ENCODE measurements at regions not wholly inside any gene's neighbourhood (a gene's known extent, or its start where the extent isn't known, plus 50 kb on each side); places are given as distances from the start of the nearest gene placed in this dataset.
"Not testable (repeated sequence)": the region's sequence is repeated elsewhere in the genome, so short reads cannot be mapped to it uniquely, and the experiment has no call there.

- Histone ChIP-seq H3K36me3 (ENCODE audit: insufficient read depth, low read length) (no peaks in the 10 kb centered on the region), H3K9ac (ENCODE audit: low read depth, low read length) (no peak overlapping the region), H3K4me3 (ENCODE audit: low read length) (no peak overlapping the region), H3K4me1 (ENCODE audit: insufficient read depth, low read length) (no peaks in the 10 kb centered on the region), H3K9me3 (ENCODE audit: insufficient read depth, low read depth, low read length) (no peaks in the 10 kb centered on the region), H3K27me3 (ENCODE audit: insufficient read depth, low read length) (no peaks in the 10 kb centered on the region), H3K27ac (ENCODE audit: low read depth, low read length) (no peak overlapping the region)
- 89% methylated on average over 4 of the region's 4 CpGs for WGBS
Measured at GRCh38 chr2:144124882-144125281, 395.0 kb downstream of the ZEB2 start.

DNA sequence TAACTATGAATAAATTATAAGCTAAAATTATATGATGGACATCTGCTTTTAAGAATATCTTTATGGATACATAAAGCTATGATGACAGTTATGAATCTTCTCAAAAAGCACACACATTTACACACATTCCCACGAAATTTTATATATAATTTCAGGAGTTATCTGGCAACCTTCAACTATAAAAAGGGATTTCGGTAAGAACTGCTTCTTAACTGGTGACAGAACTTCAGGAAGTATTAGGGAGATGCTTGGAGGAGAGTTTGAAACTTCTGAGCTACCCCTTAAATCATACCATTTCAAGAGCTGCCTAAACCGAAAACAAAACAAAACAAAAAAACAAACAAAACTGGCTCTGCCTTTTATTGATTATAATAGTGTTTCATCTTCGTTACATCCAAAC is 399.4 kb downstream of the ZEB2 start:
- Histone ChIP-seq H3K27me3 (ENCODE audit: insufficient read depth, low read length) (no peaks in the 10 kb centered on the region), H3K9me3 (ENCODE audit: insufficient read depth, low read depth, low read length) (no peaks in the 10 kb centered on the region), H3K9ac (ENCODE audit: low read depth, low read length) (no peak overlapping the region), H3K4me1 (ENCODE audit: insufficient read depth, low read length) (no peaks in the 10 kb centered on the region), H3K4me3 (ENCODE audit: low read length) (no peak overlapping the region), H3K27ac (ENCODE audit: low read depth, low read length) (no peak overlapping the region), H3K36me3 (ENCODE audit: insufficient read depth, low read length) (no peaks in the 10 kb centered on the region)
- 95% methylated on average over 2 of the region's 4 CpGs for WGBS

DNA sequence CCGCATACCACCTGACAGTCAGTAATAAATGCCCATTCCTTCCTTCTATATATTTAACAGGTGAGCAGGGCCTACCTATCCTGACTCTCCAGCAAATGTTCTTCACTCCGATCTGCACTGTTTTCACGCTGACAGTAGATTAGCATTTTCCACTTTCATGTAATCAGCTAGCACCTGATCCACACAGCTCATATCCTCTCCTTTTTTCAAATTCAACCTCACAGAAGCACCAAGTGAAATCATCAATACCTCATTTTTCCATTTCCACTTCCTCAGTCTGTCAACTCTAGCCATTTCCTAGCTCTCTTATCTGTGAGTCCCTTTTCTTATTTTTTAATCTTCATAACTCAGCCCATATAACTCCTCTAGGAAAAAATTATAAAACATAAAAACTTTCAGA is 402.8 kb downstream of the ZEB2 start:
- 87% methylated on average over 3 of the region's 3 CpGs for WGBS

DNA sequence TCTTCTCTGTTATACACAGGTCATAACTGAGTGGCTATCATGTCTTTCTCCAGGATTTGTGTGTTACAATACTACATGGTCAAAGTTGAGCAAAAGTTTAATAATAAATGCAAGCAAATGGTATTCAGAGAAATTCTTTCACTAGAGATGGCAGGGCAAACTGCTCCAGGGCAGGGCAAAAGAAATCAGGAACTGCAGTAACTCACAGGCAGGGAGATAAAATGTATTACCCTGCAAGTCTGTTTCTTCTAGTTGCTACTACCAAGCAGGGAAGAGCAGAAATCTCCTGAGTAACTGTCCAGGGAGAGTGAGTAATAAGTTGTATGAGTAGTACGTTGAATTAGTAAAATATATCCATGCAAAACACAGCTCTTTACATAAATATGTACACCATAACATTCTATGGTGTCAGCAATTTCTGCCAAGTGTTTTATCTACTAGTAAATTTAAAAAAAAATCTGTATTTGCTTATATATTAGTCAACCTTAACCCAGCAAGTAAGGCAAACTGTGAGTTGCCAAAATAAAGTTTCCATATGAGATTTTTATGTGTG is 404.1 kb downstream of the ZEB2 start:
- no peak overlapping the region for H3K4me3 ChIP-seq (ENCODE audit: low read length)

More for the DNA sequence above, 402.8 kb downstream of the ZEB2 start:
- H3K27ac ChIP-seq (ENCODE audit: low read depth, low read length), result no peak overlapping the region
- no peak overlapping the region for H3K4me3 ChIP-seq (ENCODE audit: low read length)
- no peaks in the 10 kb centered on the region for H3K4me1 ChIP-seq (ENCODE audit: insufficient read depth, low read length)
- no peaks in the 10 kb centered on the region for H3K9me3 ChIP-seq (ENCODE audit: insufficient read depth, low read depth, low read length)
- H3K36me3 ChIP-seq (ENCODE audit: insufficient read depth, low read length), result no peaks in the 10 kb centered on the region
- no peak overlapping the region for H3K9ac ChIP-seq (ENCODE audit: low read depth, low read length)
- H3K27me3 ChIP-seq (ENCODE audit: insufficient read depth, low read length), result no peaks in the 10 kb centered on the region

DNA sequence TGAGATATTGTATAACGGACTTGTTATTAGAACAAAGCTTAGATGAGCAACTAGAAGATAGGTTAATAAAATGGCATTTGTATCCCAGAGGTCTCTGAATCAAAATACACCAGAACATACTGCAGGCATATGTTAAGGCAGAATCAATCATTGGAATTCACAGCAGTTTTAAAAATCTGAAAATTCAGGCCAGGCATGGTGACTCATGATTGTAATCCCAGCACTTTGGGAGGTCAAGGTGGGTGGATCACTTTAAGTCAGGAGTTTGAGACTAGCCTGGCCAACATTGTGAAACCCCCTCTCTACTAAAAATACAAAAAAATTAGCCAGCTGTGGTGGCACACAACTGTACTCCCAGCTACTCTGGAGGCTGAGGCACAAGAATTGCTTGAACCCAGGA is 405.2 kb downstream of the ZEB2 start:
- no peaks in the 10 kb centered on the region for H3K4me1 ChIP-seq (ENCODE audit: insufficient read depth, low read length)
- H3K27ac ChIP-seq (ENCODE audit: low read depth, low read length), result no peak overlapping the region
- no peak overlapping the region for H3K4me3 ChIP-seq (ENCODE audit: low read length)
- 100% methylated on average over 1 of the region's 1 CpG for WGBS
- no peaks in the 10 kb centered on the region for H3K9me3 ChIP-seq (ENCODE audit: insufficient read depth, low read depth, low read length)
- no peak overlapping the region for H3K9ac ChIP-seq (ENCODE audit: low read depth, low read length)
- H3K36me3 ChIP-seq (ENCODE audit: insufficient read depth, low read length), result no peaks in the 10 kb centered on the region
- H3K27me3 ChIP-seq (ENCODE audit: insufficient read depth, low read length), result no peaks in the 10 kb centered on the region

More for the DNA sequence above, 404.1 kb downstream of the ZEB2 start:
- WGBS, result no CpG with 5 or more reads among the region's 1 CpG
- H3K36me3 ChIP-seq (ENCODE audit: insufficient read depth, low read length), result no peaks in the 10 kb centered on the region
- no peaks in the 10 kb centered on the region for H3K9me3 ChIP-seq (ENCODE audit: insufficient read depth, low read depth, low read length)
- H3K9ac ChIP-seq (ENCODE audit: low read depth, low read length), result no peak overlapping the region
- no peaks in the 10 kb centered on the region for H3K4me1 ChIP-seq (ENCODE audit: insufficient read depth, low read length)
- no peaks in the 10 kb centered on the region for H3K27me3 ChIP-seq (ENCODE audit: insufficient read depth, low read length)
- no peak overlapping the region for H3K27ac ChIP-seq (ENCODE audit: low read depth, low read length)

DNA sequence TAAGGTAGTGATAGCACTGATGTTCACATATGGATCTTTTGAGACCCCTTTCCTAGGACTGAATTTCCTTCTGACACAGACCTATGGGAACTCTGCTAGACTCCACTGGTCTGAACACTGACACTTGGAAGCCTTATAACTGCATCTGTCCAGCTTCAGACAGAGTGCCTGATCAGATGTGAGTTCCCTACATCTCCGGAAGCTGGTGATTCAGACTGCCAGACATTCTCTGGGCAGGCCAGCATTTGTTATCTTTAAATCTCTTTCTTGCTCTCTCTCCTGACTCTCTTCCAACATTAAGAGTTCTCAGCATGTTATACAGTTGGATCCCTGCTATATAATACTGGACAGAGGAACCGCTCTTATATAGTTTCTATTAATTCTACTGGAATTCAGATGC is 408.5 kb downstream of the ZEB2 start:
- WGBS, result 93% methylated on average over 1 of the region's 2 CpGs

GRCh38 chr2:144106104-144106503 is 413.8 kb downstream of the ZEB2 start:
- H3K4me1 ChIP-seq (ENCODE audit: insufficient read depth, low read length); H3K9ac ChIP-seq (ENCODE audit: low read depth, low read length); H3K36me3 ChIP-seq (ENCODE audit: insufficient read depth, low read length); H3K4me3 ChIP-seq (ENCODE audit: low read length); H3K27me3 ChIP-seq (ENCODE audit: insufficient read depth, low read length); H3K27ac ChIP-seq (ENCODE audit: low read depth, low read length): not testable (repeated sequence)
- H3K9me3 ChIP-seq (ENCODE audit: insufficient read depth, low read depth, low read length), result peaks cover 13% of the 10 kb centered on the region
- WGBS, result 98% methylated on average over 3 of the region's 3 CpGs

More for the DNA sequence above, 408.5 kb downstream of the ZEB2 start:
- Histone ChIP-seq H3K4me3 (ENCODE audit: low read length) (no peak overlapping the region), H3K27me3 (ENCODE audit: insufficient read depth, low read length) (no peaks in the 10 kb centered on the region), H3K36me3 (ENCODE audit: insufficient read depth, low read length) (no peaks in the 10 kb centered on the region), H3K4me1 (ENCODE audit: insufficient read depth, low read length) (no peaks in the 10 kb centered on the region), H3K9me3 (ENCODE audit: insufficient read depth, low read depth, low read length) (no peaks in the 10 kb centered on the region), H3K9ac (ENCODE audit: low read depth, low read length) (no peak overlapping the region), H3K27ac (ENCODE audit: low read depth, low read length) (no peak overlapping the region)

DNA sequence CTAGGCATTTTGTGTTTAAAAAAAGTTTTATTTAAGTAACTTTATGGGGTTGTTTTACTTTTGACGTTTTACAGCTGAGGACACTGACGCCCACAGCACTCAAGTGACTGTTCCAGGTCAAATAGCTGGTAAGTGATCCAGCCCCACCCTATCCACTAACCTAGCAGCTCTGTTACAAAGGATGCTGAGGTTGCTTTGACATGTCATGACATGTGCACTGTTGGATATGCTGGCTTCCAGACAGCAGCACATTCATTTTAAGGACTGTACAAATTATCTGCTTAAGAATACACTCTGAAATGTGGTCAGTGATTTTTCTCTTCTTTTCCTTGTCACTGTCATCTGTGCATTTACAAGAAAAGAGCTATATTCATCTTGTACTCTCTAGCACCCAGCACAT is 417.5 kb downstream of the ZEB2 start:
- Histone ChIP-seq H3K4me1 (ENCODE audit: insufficient read depth, low read length) (0 out of 2 replicates have a peak, but pooled peaks cover 3% of the 10 kb centered on the region), H3K9me3 (ENCODE audit: insufficient read depth, low read depth, low read length) (peaks cover 13% of the 10 kb centered on the region), H3K4me3 (ENCODE audit: low read length) (no peak overlapping the region), H3K36me3 (ENCODE audit: insufficient read depth, low read length) (no peaks in the 10 kb centered on the region), H3K27me3 (ENCODE audit: insufficient read depth, low read length) (no peaks in the 10 kb centered on the region), H3K27ac (ENCODE audit: low read depth, low read length) (no peak overlapping the region), H3K9ac (ENCODE audit: low read depth, low read length) (no peak overlapping the region)
- WGBS, result 90% methylated on average over 2 of the region's 2 CpGs

DNA sequence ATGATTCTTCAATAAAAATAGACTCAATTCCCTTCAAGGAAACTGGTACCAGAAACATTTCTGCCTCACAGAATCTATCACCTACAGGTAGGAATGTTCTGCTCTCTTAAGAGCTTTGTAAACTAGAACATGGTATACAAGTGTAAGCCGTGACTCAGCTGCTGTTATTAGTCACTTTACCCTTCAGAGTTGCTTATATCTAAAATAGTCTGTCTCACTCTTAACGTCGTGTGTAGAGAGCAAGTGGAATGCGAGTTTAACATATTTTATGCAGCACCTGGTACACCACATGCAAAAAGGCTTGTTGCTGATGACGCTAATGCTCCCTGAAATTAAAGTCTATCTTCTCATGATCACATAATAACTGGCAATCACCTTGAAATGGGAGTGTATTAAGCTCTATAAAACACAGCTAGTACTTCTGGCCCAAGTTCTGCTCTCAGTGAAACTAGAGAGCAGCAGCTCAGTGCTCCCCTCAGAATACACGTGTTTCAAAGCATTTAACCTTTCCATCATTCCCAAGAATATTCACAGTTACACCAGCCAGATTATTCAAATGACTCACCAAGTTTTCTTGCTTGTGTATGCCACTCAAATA is 420.0 kb downstream of the ZEB2 start:
- Histone ChIP-seq H3K9ac (ENCODE audit: low read depth, low read length) (no peak overlapping the region), H3K9me3 (ENCODE audit: insufficient read depth, low read depth, low read length) (peaks cover 13% of the 10 kb centered on the region), H3K36me3 (ENCODE audit: insufficient read depth, low read length) (no peaks in the 10 kb centered on the region), H3K4me1 (ENCODE audit: insufficient read depth, low read length) (0 out of 2 replicates have a peak, but pooled peaks cover 3% of the 10 kb centered on the region), H3K4me3 (ENCODE audit: low read length) (no peak overlapping the region), H3K27me3 (ENCODE audit: insufficient read depth, low read length) (no peaks in the 10 kb centered on the region), H3K27ac (ENCODE audit: low read depth, low read length) (no peak overlapping the region)
- WGBS, result 83% methylated on average over 6 of the region's 6 CpGs

- Histone ChIP-seq H3K9ac (ENCODE audit: low read depth, low read length) (no peak overlapping the region), H3K27ac (ENCODE audit: low read depth, low read length) (no peak overlapping the region), H3K4me1 (ENCODE audit: insufficient read depth, low read length) (0 out of 2 replicates have a peak, but pooled peaks cover 3% of the 10 kb centered on the region), H3K9me3 (ENCODE audit: insufficient read depth, low read depth, low read length) (peaks cover 10% of the 10 kb centered on the region), H3K27me3 (ENCODE audit: insufficient read depth, low read length) (no peaks in the 10 kb centered on the region), H3K36me3 (ENCODE audit: insufficient read depth, low read length) (no peaks in the 10 kb centered on the region), H3K4me3 (ENCODE audit: low read length) (no peak overlapping the region)
- 95% methylated on average over 4 of the region's 4 CpGs for WGBS
Measured at GRCh38 chr2:144099340-144099739, 420.6 kb downstream of the ZEB2 start.

DNA sequence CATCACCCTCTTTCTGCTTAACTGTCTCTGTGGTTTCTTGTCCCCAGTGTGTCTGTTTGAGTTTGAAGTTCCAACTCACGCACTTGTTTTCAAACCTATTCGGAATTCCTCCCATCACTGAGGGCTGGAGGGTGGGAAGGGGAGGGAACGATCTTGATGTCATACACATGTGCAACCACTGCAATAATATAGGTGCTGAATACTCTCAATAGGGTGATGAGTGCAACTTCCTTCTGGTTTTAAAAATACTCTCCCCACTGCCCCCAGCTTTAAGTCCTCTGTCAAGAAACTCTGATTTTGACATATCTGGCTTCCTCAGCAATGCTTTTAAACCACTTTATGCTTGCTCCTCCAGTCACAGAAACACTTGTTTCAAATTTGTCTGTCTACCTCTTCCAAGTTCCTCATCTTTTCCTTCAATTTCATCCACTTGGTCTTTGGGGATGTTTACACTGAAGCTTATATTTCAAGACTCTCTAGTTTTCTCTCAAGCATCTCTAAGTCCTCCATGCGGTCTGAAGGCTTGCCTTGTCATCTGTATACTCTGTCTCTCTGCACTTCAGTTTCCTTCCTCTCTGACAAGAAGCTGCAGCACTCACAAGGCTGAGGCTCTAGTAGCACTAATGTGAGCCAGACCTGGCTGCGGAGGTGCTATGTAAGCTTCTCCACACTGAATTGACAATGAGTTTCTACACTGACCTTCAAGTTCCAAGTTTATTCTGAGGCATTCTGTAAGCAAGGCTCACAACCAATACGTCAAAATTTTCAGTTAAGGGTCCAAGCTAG is 422.3 kb downstream of the ZEB2 start:
- Histone ChIP-seq H3K27me3 (ENCODE audit: insufficient read depth, low read length) (no peaks in the 10 kb centered on the region), H3K4me1 (ENCODE audit: insufficient read depth, low read length) (0 out of 2 replicates have a peak, but pooled peaks cover 3% of the 10 kb centered on the region), H3K36me3 (ENCODE audit: insufficient read depth, low read length) (no peaks in the 10 kb centered on the region), H3K27ac (ENCODE audit: low read depth, low read length) (no peak overlapping the region), H3K4me3 (ENCODE audit: low read length) (no peak overlapping the region), H3K9ac (ENCODE audit: low read depth, low read length) (no peak overlapping the region), H3K9me3 (ENCODE audit: insufficient read depth, low read depth, low read length) (no peaks in the 10 kb centered on the region)
- 92% methylated on average over 3 of the region's 6 CpGs for WGBS

Measured in HUES64 (cell line).